ENCODE measurements at regions not wholly inside any gene's neighbourhood (a gene's known extent, or its start where the extent isn't known, plus 50 kb on each side); places are given as distances from the start of the nearest gene placed in this dataset.

DNA sequence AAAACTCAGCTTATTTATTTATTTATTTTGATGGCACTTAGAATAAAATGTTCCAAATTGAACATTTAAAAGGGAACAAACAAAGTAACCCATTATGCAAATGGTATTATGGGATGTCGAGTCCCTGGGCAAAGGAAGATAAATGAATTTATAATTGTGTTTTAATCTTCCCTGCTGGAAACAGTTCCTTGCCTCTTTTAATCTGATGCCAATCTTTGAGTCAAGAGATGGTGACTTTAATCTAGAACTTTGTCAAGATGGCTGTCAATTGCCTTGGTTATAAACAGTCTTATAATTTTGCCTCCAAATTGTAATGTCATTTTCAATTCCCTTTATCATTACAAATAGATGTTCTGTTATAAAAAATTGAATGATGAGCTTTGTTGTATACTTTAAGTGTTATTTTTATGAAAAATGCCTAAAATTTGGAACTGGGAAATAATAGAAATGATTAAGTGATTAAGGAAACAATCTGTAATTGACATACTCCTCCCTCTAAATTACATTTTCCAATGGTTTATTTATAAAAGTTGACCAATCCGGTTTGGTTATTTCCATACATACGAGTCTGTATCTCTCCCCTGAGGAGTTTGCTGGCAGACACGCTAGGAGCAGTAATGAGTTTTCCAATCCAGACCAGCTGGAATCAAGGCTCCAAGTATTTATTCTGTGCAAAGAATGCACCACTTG lies 134.9 kb upstream of the FRMD6 start:
- H3K4me3 ChIP-seq = no peak overlapping the region
- no peak overlapping the region for H3K27ac ChIP-seq (ENCODE audit: low read depth)
- no peak overlapping the region for H3K4me3 Mint-ChIP-seq
- ATAC-seq (no peak), DNase-seq (ENCODE audit: low spot score) (no peak)
- H3K4me1 ChIP-seq (ENCODE audit: insufficient read depth) = peaks cover 10% of the 10 kb centered on the region; the same call in 1 of the 2 replicates
- no peaks in the 10 kb centered on the region for H3K27me3 ChIP-seq (ENCODE audit: insufficient read depth)
- peaks cover 10% of the 10 kb centered on the region; the same call in 1 of the 2 replicates for H3K9me2 ChIP-seq (ENCODE audit: insufficient read depth)
- no peaks in the 10 kb centered on the region for H4K20me1 ChIP-seq (replicated peaks; ENCODE audit: insufficient read depth)
- H3K27me3 Mint-ChIP-seq (ENCODE audit: insufficient read depth, low read depth, poor library complexity) = peaks cover 4% of the 10 kb centered on the region
- H3K79me2 ChIP-seq (replicated peaks; ENCODE audit: insufficient read depth) = no peaks in the 10 kb centered on the region
- H2AFZ ChIP-seq = no peak overlapping the region
- H3K4me1 Mint-ChIP-seq = peaks cover 7% of the 10 kb centered on the region; the same call in 2 of the 3 replicates
- no peaks in the 10 kb centered on the region for H3K9me3 Mint-ChIP-seq
- H3F3A ChIP-seq (replicated peaks; ENCODE audit: low read depth) = no peaks in the 10 kb centered on the region
- H3K4me2 ChIP-seq = no peak overlapping the region
- H3K27ac Mint-ChIP-seq = no peak overlapping the region
- no peaks in the 10 kb centered on the region for H3K36me3 Mint-ChIP-seq (ENCODE audit: low read depth)
- TF ChIP-seq, protein P1, sequence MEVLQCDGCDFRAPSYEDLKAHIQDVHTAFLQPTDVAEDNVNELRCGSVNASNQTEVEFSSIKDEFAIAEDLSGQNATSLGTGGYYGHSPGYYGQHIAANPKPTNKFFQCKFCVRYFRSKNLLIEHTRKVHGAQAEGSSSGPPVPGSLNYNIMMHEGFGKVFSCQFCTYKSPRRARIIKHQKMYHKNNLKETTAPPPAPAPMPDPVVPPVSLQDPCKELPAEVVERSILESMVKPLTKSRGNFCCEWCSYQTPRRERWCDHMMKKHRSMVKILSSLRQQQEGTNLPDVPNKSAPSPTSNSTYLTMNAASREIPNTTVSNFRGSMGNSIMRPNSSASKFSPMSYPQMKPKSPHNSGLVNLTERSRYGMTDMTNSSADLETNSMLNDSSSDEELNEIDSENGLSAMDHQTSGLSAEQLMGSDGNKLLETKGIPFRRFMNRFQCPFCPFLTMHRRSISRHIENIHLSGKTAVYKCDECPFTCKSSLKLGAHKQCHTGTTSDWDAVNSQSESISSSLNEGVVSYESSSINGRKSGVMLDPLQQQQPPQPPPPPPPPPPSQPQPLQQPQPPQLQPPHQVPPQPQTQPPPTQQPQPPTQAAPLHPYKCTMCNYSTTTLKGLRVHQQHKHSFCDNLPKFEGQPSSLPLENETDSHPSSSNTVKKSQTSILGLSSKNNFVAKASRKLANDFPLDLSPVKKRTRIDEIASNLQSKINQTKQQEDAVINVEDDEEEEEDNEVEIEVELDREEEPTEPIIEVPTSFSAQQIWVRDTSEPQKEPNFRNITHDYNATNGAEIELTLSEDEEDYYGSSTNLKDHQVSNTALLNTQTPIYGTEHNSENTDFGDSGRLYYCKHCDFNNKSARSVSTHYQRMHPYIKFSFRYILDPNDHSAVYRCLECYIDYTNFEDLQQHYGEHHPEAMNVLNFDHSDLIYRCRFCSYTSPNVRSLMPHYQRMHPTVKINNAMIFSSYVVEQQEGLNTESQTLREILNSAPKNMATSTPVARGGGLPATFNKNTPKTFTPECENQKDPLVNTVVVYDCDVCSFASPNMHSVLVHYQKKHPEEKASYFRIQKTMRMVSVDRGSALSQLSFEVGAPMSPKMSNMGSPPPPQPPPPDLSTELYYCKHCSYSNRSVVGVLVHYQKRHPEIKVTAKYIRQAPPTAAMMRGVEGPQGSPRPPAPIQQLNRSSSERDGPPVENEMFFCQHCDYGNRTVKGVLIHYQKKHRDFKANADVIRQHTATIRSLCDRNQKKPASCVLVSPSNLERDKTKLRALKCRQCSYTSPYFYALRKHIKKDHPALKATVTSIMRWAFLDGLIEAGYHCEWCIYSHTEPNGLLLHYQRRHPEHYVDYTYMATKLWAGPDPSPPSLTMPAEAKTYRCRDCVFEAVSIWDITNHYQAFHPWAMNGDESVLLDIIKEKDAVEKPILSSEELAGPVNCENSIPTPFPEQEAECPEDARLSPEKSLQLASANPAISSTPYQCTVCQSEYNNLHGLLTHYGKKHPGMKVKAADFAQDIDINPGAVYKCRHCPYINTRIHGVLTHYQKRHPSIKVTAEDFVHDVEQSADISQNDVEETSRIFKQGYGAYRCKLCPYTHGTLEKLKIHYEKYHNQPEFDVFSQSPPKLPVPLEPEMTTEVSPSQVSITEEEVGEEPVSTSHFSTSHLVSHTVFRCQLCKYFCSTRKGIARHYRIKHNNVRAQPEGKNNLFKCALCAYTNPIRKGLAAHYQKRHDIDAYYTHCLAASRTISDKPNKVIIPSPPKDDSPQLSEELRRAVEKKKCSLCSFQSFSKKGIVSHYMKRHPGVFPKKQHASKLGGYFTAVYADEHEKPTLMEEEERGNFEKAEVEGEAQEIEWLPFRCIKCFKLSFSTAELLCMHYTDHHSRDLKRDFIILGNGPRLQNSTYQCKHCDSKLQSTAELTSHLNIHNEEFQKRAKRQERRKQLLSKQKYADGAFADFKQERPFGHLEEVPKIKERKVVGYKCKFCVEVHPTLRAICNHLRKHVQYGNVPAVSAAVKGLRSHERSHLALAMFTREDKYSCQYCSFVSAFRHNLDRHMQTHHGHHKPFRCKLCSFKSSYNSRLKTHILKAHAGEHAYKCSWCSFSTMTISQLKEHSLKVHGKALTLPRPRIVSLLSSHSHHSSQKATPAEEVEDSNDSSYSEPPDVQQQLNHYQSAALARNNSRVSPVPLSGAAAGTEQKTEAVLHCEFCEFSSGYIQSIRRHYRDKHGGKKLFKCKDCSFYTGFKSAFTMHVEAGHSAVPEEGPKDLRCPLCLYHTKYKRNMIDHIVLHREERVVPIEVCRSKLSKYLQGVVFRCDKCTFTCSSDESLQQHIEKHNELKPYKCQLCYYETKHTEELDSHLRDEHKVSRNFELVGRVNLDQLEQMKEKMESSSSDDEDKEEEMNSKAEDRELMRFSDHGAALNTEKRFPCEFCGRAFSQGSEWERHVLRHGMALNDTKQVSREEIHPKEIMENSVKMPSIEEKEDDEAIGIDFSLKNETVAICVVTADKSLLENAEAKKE (CRISPR knock-in tag; IDR thresholded peaks at IDR 0.05) = no peak
- TF ChIP-seq POLR2AphosphoS5 (IDR thresholded peaks at IDR 0.05; ENCODE audit: low read depth) (no peak), STAT1 (IDR thresholded peaks at IDR 0.05; ENCODE audit: unreplicated experiment) (no peak), ZNF114 (CRISPR knock-in tag; IDR thresholded peaks at IDR 0.05) (no peak), EZH2 (IDR thresholded peaks at IDR 0.05; ENCODE audit: low read depth, unreplicated experiment) (no peak), CREB1 (CRISPR knock-in tag; IDR thresholded peaks at IDR 0.05; ENCODE audit: low read depth) (no peak), NANOG (IDR thresholded peaks at IDR 0.05; ENCODE audit: borderline replicate concordance) (no peak), JUNB (IDR thresholded peaks at IDR 0.05; ENCODE audit: unreplicated experiment) (no peak), EZH2phosphoT487 (IDR thresholded peaks at IDR 0.05; ENCODE audit: unreplicated experiment) (no peak), ZNF331 (CRISPR knock-in tag; IDR thresholded peaks at IDR 0.05; ENCODE audit: low read depth) (no peak)
- TF ChIP-seq, protein P2, sequence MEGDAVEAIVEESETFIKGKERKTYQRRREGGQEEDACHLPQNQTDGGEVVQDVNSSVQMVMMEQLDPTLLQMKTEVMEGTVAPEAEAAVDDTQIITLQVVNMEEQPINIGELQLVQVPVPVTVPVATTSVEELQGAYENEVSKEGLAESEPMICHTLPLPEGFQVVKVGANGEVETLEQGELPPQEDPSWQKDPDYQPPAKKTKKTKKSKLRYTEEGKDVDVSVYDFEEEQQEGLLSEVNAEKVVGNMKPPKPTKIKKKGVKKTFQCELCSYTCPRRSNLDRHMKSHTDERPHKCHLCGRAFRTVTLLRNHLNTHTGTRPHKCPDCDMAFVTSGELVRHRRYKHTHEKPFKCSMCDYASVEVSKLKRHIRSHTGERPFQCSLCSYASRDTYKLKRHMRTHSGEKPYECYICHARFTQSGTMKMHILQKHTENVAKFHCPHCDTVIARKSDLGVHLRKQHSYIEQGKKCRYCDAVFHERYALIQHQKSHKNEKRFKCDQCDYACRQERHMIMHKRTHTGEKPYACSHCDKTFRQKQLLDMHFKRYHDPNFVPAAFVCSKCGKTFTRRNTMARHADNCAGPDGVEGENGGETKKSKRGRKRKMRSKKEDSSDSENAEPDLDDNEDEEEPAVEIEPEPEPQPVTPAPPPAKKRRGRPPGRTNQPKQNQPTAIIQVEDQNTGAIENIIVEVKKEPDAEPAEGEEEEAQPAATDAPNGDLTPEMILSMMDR (conservative IDR thresholded peaks at IDR 0.05; ENCODE audit: low read depth in 2 of 2) = no peak
- TF ChIP-seq, protein P3, sequence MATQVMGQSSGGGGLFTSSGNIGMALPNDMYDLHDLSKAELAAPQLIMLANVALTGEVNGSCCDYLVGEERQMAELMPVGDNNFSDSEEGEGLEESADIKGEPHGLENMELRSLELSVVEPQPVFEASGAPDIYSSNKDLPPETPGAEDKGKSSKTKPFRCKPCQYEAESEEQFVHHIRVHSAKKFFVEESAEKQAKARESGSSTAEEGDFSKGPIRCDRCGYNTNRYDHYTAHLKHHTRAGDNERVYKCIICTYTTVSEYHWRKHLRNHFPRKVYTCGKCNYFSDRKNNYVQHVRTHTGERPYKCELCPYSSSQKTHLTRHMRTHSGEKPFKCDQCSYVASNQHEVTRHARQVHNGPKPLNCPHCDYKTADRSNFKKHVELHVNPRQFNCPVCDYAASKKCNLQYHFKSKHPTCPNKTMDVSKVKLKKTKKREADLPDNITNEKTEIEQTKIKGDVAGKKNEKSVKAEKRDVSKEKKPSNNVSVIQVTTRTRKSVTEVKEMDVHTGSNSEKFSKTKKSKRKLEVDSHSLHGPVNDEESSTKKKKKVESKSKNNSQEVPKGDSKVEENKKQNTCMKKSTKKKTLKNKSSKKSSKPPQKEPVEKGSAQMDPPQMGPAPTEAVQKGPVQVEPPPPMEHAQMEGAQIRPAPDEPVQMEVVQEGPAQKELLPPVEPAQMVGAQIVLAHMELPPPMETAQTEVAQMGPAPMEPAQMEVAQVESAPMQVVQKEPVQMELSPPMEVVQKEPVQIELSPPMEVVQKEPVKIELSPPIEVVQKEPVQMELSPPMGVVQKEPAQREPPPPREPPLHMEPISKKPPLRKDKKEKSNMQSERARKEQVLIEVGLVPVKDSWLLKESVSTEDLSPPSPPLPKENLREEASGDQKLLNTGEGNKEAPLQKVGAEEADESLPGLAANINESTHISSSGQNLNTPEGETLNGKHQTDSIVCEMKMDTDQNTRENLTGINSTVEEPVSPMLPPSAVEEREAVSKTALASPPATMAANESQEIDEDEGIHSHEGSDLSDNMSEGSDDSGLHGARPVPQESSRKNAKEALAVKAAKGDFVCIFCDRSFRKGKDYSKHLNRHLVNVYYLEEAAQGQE (IDR thresholded peaks at IDR 0.05; ENCODE audit: unreplicated experiment) = no peak
- TF ChIP-seq, protein P4, sequence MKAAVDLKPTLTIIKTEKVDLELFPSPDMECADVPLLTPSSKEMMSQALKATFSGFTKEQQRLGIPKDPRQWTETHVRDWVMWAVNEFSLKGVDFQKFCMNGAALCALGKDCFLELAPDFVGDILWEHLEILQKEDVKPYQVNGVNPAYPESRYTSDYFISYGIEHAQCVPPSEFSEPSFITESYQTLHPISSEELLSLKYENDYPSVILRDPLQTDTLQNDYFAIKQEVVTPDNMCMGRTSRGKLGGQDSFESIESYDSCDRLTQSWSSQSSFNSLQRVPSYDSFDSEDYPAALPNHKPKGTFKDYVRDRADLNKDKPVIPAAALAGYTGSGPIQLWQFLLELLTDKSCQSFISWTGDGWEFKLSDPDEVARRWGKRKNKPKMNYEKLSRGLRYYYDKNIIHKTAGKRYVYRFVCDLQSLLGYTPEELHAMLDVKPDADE (IDR thresholded peaks at IDR 0.05) = no peak
- H3K36me3 ChIP-seq (ENCODE audit: insufficient read depth) = no peaks in the 10 kb centered on the region
